ENCODE measurements at regions not wholly inside any gene's neighbourhood (a gene's known extent, or its start where the extent isn't known, plus 50 kb on each side); places are given as distances from the start of the nearest gene placed in this dataset.

DNA sequence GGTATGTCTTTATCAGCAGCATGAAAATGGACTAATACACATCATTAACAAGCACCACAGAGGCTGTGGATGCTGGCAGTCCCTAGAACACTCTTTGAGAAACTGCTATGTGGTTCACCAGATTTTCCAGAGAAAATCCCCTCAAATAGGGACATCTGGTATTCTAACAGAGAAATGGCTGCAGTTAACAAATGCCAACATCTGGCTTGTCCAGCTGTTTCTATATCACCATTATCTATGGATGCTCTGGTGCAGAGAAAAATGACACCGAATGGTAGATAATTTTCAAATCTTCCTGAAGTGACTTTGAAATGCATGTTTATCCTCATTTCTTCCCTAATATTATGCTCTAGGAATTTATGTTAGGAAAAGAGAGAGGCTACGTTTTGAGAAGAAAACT, 403.5 kb upstream of the PROX1 start:
- TF ChIP-seq YY1 (IDR thresholded peaks at IDR 0.05; ENCODE audit: insufficient read depth, insufficient read length) = no peak
- no peak for TF ChIP-seq ZNF274 (IDR thresholded peaks at IDR 0.05; ENCODE audit: low read depth, low read length)
- no peak for TF ChIP-seq SUZ12 (IDR thresholded peaks at IDR 0.05; ENCODE audit: extremely low read depth, insufficient read depth, insufficient read length)
